Liver (tissue), 3 donors: ENCODE measurements at regions not wholly inside any gene's neighbourhood (a gene's known extent, or its start where the extent isn't known, plus 50 kb on each side); places are given as distances from the start of the nearest gene placed in this dataset.

Source experiments
- CTCF ChIP-seq: fragments of 150-350 bp; IDR thresholded peaks from 2 replicates; pipeline ENCODE4 v1.5.1; 2017; ENCODE audit warnings: improper control_type of control experiment, low read depth, low read length; ENCODE audit not compliant: missing input control
- GABPA ChIP-seq, 2 donors: IDR thresholded peaks in 1 of 2; conservative IDR thresholded peaks in 1 of 2; 2 replicates each; pipeline ENCODE4 v1.6.1; 2016; ENCODE audit warnings: antibody characterized with exemption in 2 of 2, mild to moderate bottlenecking in 1 of 2, moderate library complexity in 1 of 2
- HNF4G ChIP-seq: IDR thresholded peaks from 2 replicates; pipeline ENCODE4 v1.6.1; 2016; ENCODE audit warnings: antibody characterized with exemption
- JUND ChIP-seq, 2 donors: IDR thresholded peaks; 2 replicates each; pipeline ENCODE4 v1.6.1; 2016; ENCODE audit warnings: antibody characterized with exemption in 2 of 2
- REST ChIP-seq: IDR thresholded peaks from 2 replicates; pipeline ENCODE4 v1.6.1; 2016; ENCODE audit warnings: antibody characterized with exemption, mild to moderate bottlenecking
- TAF1 ChIP-seq: conservative IDR thresholded peaks from 2 replicates; pipeline ENCODE4 v1.6.1; 2016; ENCODE audit warnings: antibody characterized with exemption, mild to moderate bottlenecking
- YY1 ChIP-seq: IDR thresholded peaks from 2 replicates; pipeline ENCODE4 v1.6.1; 2016; ENCODE audit warnings: antibody characterized with exemption, mild to moderate bottlenecking
- ZBTB33 ChIP-seq: IDR thresholded peaks from 2 replicates; pipeline ENCODE4 v1.6.1; 2016; ENCODE audit warnings: antibody characterized with exemption
- donor health status: healthy.
- donor health status: healthy.

GRCh38 chr13:105395041-105395440 lies 1140.4 kb downstream of the EFNB2 start:
- TF ChIP-seq YY1 (no peak), CTCF (no peak), REST (no peak), TAF1 (no peak), GABPA (IDR thresholded peaks at IDR 0.05 in 1 of 2, conservative IDR thresholded peaks at IDR 0.05 in 1 of 2) (no peak), JUND (IDR thresholded peaks at IDR 0.05) (no peak), HNF4G (no peak), ZBTB33 (no peak)
